HEK293 (cell line): ENCODE measurements at regions not wholly inside any gene's neighbourhood (a gene's known extent, or its start where the extent isn't known, plus 50 kb on each side); places are given as distances from the start of the nearest gene placed in this dataset.

ENCODE experiments used
- PBX3 ChIP-seq: sonication (generic); formaldehyde crosslinking; IDR thresholded peaks from 2 replicates; pipeline ENCODE4 v1.8.1; 2022; ENCODE audit warnings: mild to moderate bottlenecking, moderate library complexity, missing genetic modification reagents
- ZBTB1 ChIP-seq: fragments of 450-650 bp; formaldehyde crosslinking; IDR thresholded peaks from 2 replicates; pipeline ENCODE4 v1.5.1; 2016; ENCODE audit warnings: missing biosample characterization, missing genetic modification characterization
- ZNF155 ChIP-seq: fragments of 450-650 bp; formaldehyde crosslinking; IDR thresholded peaks from 2 replicates; pipeline ENCODE4 v1.5.1; 2016; ENCODE audit warnings: missing biosample characterization, missing genetic modification characterization
- ZNF24 ChIP-seq: fragments of 450-650 bp; formaldehyde crosslinking; IDR thresholded peaks from 2 replicates; pipeline ENCODE4 v1.5.1; 2016; ENCODE audit warnings: missing biosample characterization, missing genetic modification characterization
- TF ChIP-seq, protein P1 (sequence below): fragments of 450-650 bp; formaldehyde crosslinking; IDR thresholded peaks from 2 replicates; pipeline ENCODE4 v1.5.1; 2016; ENCODE audit warnings: missing biosample characterization, missing genetic modification characterization, low read depth

- TF ChIP-seq ZBTB1 (tag by site-specific recombination) (no peak), PBX3 (no peak), ZNF155 (tag by site-specific recombination) (no peak), ZNF24 (tag by site-specific recombination) (no peak)
- TF ChIP-seq, protein P1, sequence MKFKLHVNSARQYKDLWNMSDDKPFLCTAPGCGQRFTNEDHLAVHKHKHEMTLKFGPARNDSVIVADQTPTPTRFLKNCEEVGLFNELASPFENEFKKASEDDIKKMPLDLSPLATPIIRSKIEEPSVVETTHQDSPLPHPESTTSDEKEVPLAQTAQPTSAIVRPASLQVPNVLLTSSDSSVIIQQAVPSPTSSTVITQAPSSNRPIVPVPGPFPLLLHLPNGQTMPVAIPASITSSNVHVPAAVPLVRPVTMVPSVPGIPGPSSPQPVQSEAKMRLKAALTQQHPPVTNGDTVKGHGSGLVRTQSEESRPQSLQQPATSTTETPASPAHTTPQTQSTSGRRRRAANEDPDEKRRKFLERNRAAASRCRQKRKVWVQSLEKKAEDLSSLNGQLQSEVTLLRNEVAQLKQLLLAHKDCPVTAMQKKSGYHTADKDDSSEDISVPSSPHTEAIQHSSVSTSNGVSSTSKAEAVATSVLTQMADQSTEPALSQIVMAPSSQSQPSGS (tag by site-specific recombination) = no peak
Observed at GRCh38 chr21:27260728-27261127, 293.8 kb upstream of the ADAMTS5 start.
